ENCODE measurements at regions not wholly inside any gene's neighbourhood (a gene's known extent, or its start where the extent isn't known, plus 50 kb on each side); places are given as distances from the start of the nearest gene placed in this dataset.
"Not testable (repeated sequence)": the region's sequence is repeated elsewhere in the genome, so short reads cannot be mapped to it uniquely, and the experiment has no call there.

DNA sequence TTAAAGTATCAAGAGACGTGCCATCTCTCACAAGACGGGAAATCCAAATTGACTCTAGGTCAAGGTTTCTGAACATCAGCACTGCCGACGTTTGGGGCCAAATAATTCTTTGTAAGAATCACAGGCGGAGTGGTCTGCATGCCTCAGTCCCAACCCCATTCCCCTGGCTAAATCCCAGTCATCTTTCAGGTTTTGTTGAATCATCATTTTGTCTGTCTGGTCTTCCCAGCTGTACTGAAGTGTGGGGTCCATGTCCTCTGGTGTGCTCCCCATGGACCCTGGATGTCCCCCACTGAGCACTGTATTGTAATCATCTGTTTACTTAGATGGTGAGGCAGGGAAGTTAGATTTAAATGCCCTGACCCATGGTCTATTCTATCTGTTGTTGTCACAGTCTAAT, 103.6 kb upstream of the GALNT18 start:
- no peaks in the 10 kb centered on the region for H3K27me3 ChIP-seq
- H3K4me3 ChIP-seq, result no peak overlapping the region
- no peaks in the 10 kb centered on the region for H3K4me1 ChIP-seq
- H3K9me3 ChIP-seq, result peaks cover 0 to 5% of the 10 kb centered on the region in 2 donors
- H3K36me3 ChIP-seq, result no peaks in the 10 kb centered on the region
- intact Hi-C loops (cut with DNase I), result no loop called here
- no peak for DNase-seq (ENCODE audit: low spot score in 2 of 2)
- TF ChIP-seq, protein P1, sequence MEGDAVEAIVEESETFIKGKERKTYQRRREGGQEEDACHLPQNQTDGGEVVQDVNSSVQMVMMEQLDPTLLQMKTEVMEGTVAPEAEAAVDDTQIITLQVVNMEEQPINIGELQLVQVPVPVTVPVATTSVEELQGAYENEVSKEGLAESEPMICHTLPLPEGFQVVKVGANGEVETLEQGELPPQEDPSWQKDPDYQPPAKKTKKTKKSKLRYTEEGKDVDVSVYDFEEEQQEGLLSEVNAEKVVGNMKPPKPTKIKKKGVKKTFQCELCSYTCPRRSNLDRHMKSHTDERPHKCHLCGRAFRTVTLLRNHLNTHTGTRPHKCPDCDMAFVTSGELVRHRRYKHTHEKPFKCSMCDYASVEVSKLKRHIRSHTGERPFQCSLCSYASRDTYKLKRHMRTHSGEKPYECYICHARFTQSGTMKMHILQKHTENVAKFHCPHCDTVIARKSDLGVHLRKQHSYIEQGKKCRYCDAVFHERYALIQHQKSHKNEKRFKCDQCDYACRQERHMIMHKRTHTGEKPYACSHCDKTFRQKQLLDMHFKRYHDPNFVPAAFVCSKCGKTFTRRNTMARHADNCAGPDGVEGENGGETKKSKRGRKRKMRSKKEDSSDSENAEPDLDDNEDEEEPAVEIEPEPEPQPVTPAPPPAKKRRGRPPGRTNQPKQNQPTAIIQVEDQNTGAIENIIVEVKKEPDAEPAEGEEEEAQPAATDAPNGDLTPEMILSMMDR (IDR thresholded peaks at IDR 0.05), result no peak
- no peak overlapping the region for H3K27ac ChIP-seq

DNA sequence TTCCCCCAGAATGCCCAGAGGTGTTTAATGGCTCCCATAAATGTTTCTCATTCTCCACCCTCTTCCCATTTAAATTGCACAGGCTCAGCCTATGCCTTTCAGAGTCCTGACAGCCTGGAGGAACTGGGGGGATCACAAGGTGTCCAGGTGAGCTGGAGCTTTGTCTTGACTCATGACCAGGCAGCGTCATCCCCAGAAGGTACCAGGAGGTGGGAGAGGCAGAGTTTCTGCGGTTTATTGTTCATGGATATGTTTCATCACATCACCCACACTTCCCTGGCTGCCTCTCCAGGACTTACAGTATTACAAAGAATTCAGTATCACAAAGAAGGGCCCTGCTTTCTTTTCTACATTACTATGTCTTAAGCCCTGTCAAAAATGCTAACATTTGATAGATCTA, 103.2 kb upstream of the GALNT18 start:
- H3K4me3 ChIP-seq, result no peak overlapping the region
- TF ChIP-seq, protein P1 (IDR thresholded peaks at IDR 0.05), result no peak
- no peak for DNase-seq (ENCODE audit: low spot score in 2 of 2)
- no peaks in the 10 kb centered on the region for H3K4me1 ChIP-seq
- intact Hi-C loops (cut with DNase I), result no loop called here
- no peaks in the 10 kb centered on the region for H3K27me3 ChIP-seq
- peaks cover 0 to 5% of the 10 kb centered on the region in 2 donors for H3K9me3 ChIP-seq
- no peak overlapping the region for H3K27ac ChIP-seq
- H3K36me3 ChIP-seq, result no peaks in the 10 kb centered on the region

DNA sequence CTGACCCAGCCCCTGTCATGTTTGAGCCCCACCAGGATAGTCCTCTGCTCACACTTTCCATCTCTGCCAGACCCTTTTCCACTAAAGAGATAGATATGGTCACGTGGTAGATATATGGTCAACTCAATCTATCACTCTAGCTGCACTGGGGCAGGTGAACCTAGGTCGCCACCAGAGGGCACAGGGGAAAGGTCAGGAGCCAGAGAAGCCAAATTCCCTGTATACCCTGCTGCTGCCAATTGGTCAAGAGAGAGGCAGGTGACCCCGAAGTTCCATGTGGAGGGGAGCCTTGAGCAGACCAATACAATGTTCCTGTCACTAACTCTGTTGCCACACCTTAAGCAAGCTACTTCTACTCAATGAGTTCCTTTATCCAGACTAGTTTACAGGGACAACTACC, 101.1 kb upstream of the GALNT18 start:
- no peak overlapping the region for H3K4me3 ChIP-seq
- no peaks in the 10 kb centered on the region for H3K36me3 ChIP-seq
- TF ChIP-seq, protein P1 (IDR thresholded peaks at IDR 0.05), result no peak
- no peak for DNase-seq (ENCODE audit: low spot score in 2 of 2)
- intact Hi-C loops (cut with DNase I), result no loop called here
- peaks cover 0 to 5% of the 10 kb centered on the region in 2 donors for H3K9me3 ChIP-seq
- no peaks in the 10 kb centered on the region for H3K4me1 ChIP-seq
- H3K27me3 ChIP-seq, result no peaks in the 10 kb centered on the region
- H3K27ac ChIP-seq, result no peak overlapping the region

DNA sequence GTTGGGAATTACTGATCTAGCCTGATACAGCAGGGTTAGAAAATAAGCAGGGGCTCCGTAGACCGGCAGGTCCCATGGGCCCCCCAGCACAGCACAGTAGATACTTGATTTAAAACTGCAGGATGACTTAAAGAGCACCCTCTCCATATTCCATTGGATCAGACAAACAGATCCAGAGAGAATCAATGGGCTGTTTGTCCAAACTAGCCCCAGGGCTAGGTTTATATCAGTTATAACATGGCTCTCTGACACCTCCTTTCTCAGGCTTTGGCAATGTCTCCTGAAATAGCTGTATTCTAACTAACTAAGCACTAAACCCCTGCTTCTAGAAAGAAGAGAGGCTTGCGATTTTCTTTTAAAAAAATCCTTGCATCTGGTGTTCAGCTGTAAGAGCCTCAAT, 100.4 kb upstream of the GALNT18 start:
- H3K27me3 ChIP-seq, result no peaks in the 10 kb centered on the region
- no peaks in the 10 kb centered on the region for H3K4me1 ChIP-seq
- H3K27ac ChIP-seq, result no peak overlapping the region
- no peak overlapping the region for H3K4me3 ChIP-seq
- DNase-seq (ENCODE audit: low spot score in 2 of 2), result no peak
- intact Hi-C loops (cut with DNase I), result no loop called here
- H3K9me3 ChIP-seq, result peaks cover 0 to 10% of the 10 kb centered on the region in 2 donors
- TF ChIP-seq, protein P1 (IDR thresholded peaks at IDR 0.05), result no peak
- no peaks in the 10 kb centered on the region for H3K36me3 ChIP-seq

DNA sequence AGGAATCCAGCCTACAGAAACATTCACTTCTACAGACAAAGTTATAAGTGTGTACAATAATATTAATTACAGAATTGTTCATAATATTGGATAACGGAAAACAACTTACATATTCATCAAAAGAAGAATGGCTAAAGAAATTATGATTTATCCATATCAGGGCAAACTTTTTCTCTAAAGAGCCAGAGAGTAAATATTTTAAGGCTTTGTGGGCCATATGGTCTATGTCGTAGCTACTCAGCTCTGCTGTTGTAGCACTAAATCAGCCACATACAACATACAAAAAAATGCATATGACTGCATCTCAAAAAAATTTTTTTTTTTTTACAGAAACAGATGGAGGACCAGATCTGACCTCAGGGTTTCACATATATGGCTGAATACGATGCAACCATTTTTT, 96.7 kb upstream of the GALNT18 start:
- no peak for DNase-seq (ENCODE audit: low spot score in 2 of 2)
- Histone ChIP-seq H3K36me3 (no peaks in the 10 kb centered on the region), H3K27ac (no peak overlapping the region), H3K4me3 (no peak overlapping the region), H3K4me1 (no peaks in the 10 kb centered on the region), H3K27me3 (no peaks in the 10 kb centered on the region), H3K9me3 (peaks cover 0 to 24% of the 10 kb centered on the region in 2 donors)
- TF ChIP-seq, protein P1 (IDR thresholded peaks at IDR 0.05), result no peak
- intact Hi-C loops (cut with DNase I), result no loop called here

DNA sequence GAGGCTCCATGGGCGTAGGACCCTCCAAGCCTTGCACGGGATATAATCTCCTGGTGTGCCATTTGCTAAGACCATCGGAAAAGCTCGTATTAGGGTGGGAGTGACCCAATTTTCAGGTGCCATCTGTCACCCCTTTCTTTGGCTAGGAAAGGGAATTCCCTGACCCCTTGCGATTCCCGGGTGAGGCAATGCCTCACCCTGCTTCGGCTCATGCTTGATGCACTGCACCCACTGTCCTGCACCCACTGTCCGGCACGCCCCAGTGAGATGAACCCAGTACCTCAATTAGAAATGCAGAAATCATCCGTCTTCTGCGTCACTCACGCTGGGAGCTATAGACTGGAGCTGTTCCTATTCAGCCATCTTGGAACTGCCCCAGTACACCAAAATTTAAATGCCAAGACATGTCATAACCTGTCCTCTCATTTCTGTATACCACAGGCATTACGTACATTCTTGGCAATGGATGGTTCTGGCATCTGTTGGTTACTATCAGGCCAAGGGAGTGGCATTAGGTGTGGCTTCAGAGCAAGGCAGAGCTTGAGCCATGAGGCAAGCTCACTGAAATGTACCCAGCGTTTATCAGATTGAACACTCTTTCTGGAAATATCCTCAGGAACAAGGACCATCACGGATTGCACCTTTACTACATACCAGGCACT, 95.4 kb upstream of the GALNT18 start:
- intact Hi-C loops (cut with DNase I), result no loop called here
- Histone ChIP-seq H3K9me3 (peaks cover 0 to 24% of the 10 kb centered on the region in 2 donors), H3K27me3 (no peaks in the 10 kb centered on the region), H3K4me3 (no peak overlapping the region), H3K36me3 (no peaks in the 10 kb centered on the region), H3K4me1 (no peaks in the 10 kb centered on the region), H3K27ac (no peak overlapping the region)
- no peak for DNase-seq (ENCODE audit: low spot score in 2 of 2)
- TF ChIP-seq, protein P1 (IDR thresholded peaks at IDR 0.05), result no peak

DNA sequence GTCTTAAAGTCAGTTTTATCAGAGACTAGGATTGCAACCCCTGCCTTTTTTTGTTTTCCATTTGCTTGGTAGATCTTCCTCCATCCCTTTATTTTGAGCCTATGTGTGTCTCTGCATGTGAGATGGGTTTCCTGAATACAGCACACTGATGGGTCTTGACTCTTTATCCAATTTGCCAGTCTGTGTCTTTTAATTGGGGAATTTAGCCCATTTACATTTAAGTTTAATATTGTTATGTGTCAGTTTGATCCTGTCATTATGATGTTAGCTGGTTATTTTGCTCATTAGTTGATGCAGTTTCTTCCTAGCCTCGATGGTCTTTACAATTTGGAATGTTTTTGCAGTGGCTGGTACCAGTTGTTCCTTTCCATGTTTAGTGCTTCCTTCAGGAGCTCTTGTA, 93.3 kb upstream of the GALNT18 start:
- DNase-seq (ENCODE audit: low spot score in 2 of 2); intact Hi-C loops (cut with DNase I); H3K4me1 ChIP-seq; H3K4me3 ChIP-seq; H3K27me3 ChIP-seq; H3K36me3 ChIP-seq; H3K27ac ChIP-seq: not testable (repeated sequence)
- peaks cover 0 to 19% of the 10 kb centered on the region in 2 donors for H3K9me3 ChIP-seq

All from ascending aorta (tissue), 2 donors.